ENCODE measurements at regions not wholly inside any gene's neighbourhood (a gene's known extent, or its start where the extent isn't known, plus 50 kb on each side); places are given as distances from the start of the nearest gene placed in this dataset.
A peak's percentile ranks its signal among the peaks of the same experiment; 100 is the strongest.

GRCh38 chr6:55669028-55669427 is 90.0 kb upstream of the HMGCLL1 start:
- no peak for DNase-seq (ENCODE audit: low spot score)
- H3K27ac ChIP-seq, result peak overlapping the region in 1 of 2 donors; percentile 21
- H3K36me3 ChIP-seq, result no peaks in the 10 kb centered on the region
- no peaks in the 10 kb centered on the region for H3K9me3 ChIP-seq
- no peak overlapping the region for H3K4me3 ChIP-seq
- TF ChIP-seq, protein P1, sequence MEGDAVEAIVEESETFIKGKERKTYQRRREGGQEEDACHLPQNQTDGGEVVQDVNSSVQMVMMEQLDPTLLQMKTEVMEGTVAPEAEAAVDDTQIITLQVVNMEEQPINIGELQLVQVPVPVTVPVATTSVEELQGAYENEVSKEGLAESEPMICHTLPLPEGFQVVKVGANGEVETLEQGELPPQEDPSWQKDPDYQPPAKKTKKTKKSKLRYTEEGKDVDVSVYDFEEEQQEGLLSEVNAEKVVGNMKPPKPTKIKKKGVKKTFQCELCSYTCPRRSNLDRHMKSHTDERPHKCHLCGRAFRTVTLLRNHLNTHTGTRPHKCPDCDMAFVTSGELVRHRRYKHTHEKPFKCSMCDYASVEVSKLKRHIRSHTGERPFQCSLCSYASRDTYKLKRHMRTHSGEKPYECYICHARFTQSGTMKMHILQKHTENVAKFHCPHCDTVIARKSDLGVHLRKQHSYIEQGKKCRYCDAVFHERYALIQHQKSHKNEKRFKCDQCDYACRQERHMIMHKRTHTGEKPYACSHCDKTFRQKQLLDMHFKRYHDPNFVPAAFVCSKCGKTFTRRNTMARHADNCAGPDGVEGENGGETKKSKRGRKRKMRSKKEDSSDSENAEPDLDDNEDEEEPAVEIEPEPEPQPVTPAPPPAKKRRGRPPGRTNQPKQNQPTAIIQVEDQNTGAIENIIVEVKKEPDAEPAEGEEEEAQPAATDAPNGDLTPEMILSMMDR (IDR thresholded peaks at IDR 0.05), result no peak
- ATAC-seq (ENCODE audit: insufficient number of reproducible peaks, low FRiP score, low read depth), result peak; percentile 31
- no peaks in the 10 kb centered on the region for H3K4me1 ChIP-seq (ENCODE audit: control insufficient read depth in 1 of 2, low read depth in 2 of 2)
- no peaks in the 10 kb centered on the region for H3K27me3 ChIP-seq (replicated peaks; ENCODE audit: insufficient read depth)

DNA sequence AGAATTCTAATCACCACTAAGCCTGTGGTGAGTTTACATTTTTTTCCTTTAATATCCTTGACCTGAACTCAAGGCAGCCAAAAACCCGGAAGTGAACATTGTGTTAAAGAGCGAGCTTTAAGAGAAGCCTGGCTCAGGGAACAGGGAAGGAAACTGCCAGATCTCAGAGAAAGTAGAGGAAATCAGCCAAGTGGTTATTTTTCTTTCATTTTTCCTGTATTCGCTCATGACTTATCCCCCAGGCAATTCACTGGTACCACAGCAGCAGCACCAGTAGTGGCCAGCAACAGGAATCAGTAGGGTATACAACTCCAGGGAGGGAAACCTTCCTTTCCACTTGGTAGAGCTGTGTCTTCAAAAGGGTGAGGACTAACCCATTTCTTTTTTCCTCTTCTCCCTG is 89.6 kb upstream of the HMGCLL1 start:
- no peaks in the 10 kb centered on the region for H3K27me3 ChIP-seq (replicated peaks; ENCODE audit: insufficient read depth)
- peak overlapping the region; percentile 4 to 21 for H3K27ac ChIP-seq
- ATAC-seq (ENCODE audit: insufficient number of reproducible peaks, low FRiP score, low read depth) (no peak), DNase-seq (ENCODE audit: low spot score) (no peak)
- H3K9me3 ChIP-seq, result peaks cover 2% of the 10 kb centered on the region
- H3K4me3 ChIP-seq, result peak overlapping the region; percentile 14
- H3K36me3 ChIP-seq, result no peaks in the 10 kb centered on the region
- TF ChIP-seq, protein P1 (IDR thresholded peaks at IDR 0.05), result no peak
- no peaks in the 10 kb centered on the region for H3K4me1 ChIP-seq (ENCODE audit: control insufficient read depth in 1 of 2, low read depth in 2 of 2)

DNA sequence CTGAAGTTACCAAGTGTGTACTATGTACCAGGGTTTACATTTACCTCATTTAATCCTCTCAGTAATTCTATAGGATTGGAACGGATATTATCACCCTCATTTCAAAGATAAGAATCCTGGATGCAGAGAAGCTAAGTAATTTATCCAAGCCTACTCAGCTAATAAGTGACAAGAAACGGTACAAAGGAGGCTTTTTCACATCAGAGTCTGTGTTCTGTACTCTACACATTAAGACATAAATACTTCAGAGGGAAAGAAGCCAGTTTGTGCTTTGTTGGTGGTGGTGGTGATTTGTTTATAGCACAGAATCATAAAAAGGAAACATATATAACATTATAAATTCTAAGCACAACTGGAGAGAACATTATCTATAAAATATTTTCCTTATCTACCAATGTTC is 88.3 kb upstream of the HMGCLL1 start:
- no peak overlapping the region for H3K27ac ChIP-seq
- TF ChIP-seq, protein P1 (IDR thresholded peaks at IDR 0.05), result no peak
- H3K36me3 ChIP-seq, result no peaks in the 10 kb centered on the region
- DNase-seq (ENCODE audit: low spot score) (no peak), ATAC-seq (ENCODE audit: insufficient number of reproducible peaks, low FRiP score, low read depth) (no peak)
- H3K4me1 ChIP-seq (ENCODE audit: control insufficient read depth in 1 of 2, low read depth in 2 of 2), result no peaks in the 10 kb centered on the region
- no peak overlapping the region for H3K4me3 ChIP-seq
- peaks cover 2% of the 10 kb centered on the region for H3K9me3 ChIP-seq
- no peaks in the 10 kb centered on the region for H3K27me3 ChIP-seq (replicated peaks; ENCODE audit: insufficient read depth)

GRCh38 chr6:55666606-55667225 is 87.7 kb upstream of the HMGCLL1 start:
- Histone ChIP-seq H3K4me3 (no peak overlapping the region), H3K27ac (no peak overlapping the region), H3K27me3 (replicated peaks; ENCODE audit: insufficient read depth) (no peaks in the 10 kb centered on the region), H3K4me1 (ENCODE audit: control insufficient read depth in 1 of 2, low read depth in 2 of 2) (no peaks in the 10 kb centered on the region), H3K9me3 (peaks cover 2% of the 10 kb centered on the region), H3K36me3 (no peaks in the 10 kb centered on the region)
- DNase-seq (ENCODE audit: low spot score) (no peak), ATAC-seq (ENCODE audit: insufficient number of reproducible peaks, low FRiP score, low read depth) (no peak)
- TF ChIP-seq, protein P1 (IDR thresholded peaks at IDR 0.05), result no peak

DNA sequence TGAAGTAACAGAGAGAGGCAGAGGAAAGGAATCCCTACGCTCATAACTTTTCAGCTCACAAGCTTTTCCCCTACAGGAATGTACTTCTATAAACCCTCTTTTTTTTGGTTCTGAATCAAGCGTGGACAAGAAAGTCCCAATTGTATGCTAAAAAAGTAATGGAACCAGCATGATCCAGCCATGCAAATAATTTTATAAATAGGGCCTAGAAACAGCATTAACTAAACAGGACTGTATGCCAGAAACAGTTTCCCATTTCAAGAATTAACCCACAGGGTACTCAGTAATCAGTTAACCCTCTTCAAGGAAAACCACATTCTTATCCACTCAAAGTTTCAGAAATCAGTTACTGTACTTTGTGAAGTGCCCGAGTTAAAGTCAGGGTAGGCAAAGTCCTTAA is 87.0 kb upstream of the HMGCLL1 start:
- H3K36me3 ChIP-seq, result no peaks in the 10 kb centered on the region
- H3K9me3 ChIP-seq, result peaks cover 2% of the 10 kb centered on the region
- no peaks in the 10 kb centered on the region for H3K4me1 ChIP-seq (ENCODE audit: control insufficient read depth in 1 of 2, low read depth in 2 of 2)
- H3K4me3 ChIP-seq, result no peak overlapping the region
- ATAC-seq (ENCODE audit: insufficient number of reproducible peaks, low FRiP score, low read depth) (no peak), DNase-seq (ENCODE audit: low spot score) (no peak)
- TF ChIP-seq, protein P1 (IDR thresholded peaks at IDR 0.05), result no peak
- H3K27me3 ChIP-seq (replicated peaks; ENCODE audit: insufficient read depth), result no peaks in the 10 kb centered on the region
- no peak overlapping the region for H3K27ac ChIP-seq
